Stimulated activated CD8-positive, alpha-beta memory T cell treated with anti-CD3 and anti-CD28 coated beads, Interleukin-2, amount 100 ng/mL, for 1 hour (primary cell): ENCODE measurements at regions not wholly inside any gene's neighbourhood (a gene's known extent, or its start where the extent isn't known, plus 50 kb on each side); places are given as distances from the start of the nearest gene placed in this dataset.

ENCODE experiments used
- DNase-seq, 2 donors: peaks; one replicate each; pipeline ENCODE4 v3.0.0-alpha.2; 2020; ENCODE audit warnings: low read depth in 2 of 2

GRCh38 chr3:106386050-106386449, 517.2 kb upstream of the CBLB start:
- DNase-seq: no peak

GRCh38 chr3:106392915-106393314, 524.1 kb upstream of the CBLB start:
- DNase-seq: no peak

GRCh38 chr3:106397006-106397405, 528.2 kb upstream of the CBLB start:
- no peak for DNase-seq

- no peak for DNase-seq
These were observed 530.2 kb upstream of the CBLB start for GRCh38 chr3:106398891-106399600.

GRCh38 chr3:106399761-106400160, 530.9 kb upstream of the CBLB start:
- DNase-seq: no peak

- DNase-seq: no peak
These were observed 533.1 kb upstream of the CBLB start for GRCh38 chr3:106401666-106402490.

GRCh38 chr3:106403371-106404145, 534.7 kb upstream of the CBLB start:
- no peak for DNase-seq

- no peak for DNase-seq
These were observed 544.9 kb upstream of the CBLB start for GRCh38 chr3:106413683-106414082.

- DNase-seq: no peak
These were observed 551.8 kb upstream of the CBLB start for GRCh38 chr3:106420628-106421027.

GRCh38 chr3:106421426-106421825, 552.6 kb upstream of the CBLB start:
- DNase-seq: no peak

- DNase-seq: no peak
These were observed 553.1 kb upstream of the CBLB start for GRCh38 chr3:106421909-106422308.

GRCh38 chr3:106423321-106424225, 554.8 kb upstream of the CBLB start:
- no peak for DNase-seq

GRCh38 chr3:106425026-106425425, 556.2 kb upstream of the CBLB start:
- DNase-seq: no peak

- DNase-seq: no peak
These were observed 557.1 kb upstream of the CBLB start for GRCh38 chr3:106425916-106426315.

- DNase-seq: no peak
These were observed 559.8 kb upstream of the CBLB start for GRCh38 chr3:106428565-106428994.

GRCh38 chr3:106431721-106432120, 562.9 kb upstream of the CBLB start:
- no peak for DNase-seq

- no peak for DNase-seq
These were observed 567.2 kb upstream of the CBLB start for GRCh38 chr3:106435899-106436453.

GRCh38 chr3:106438887-106439286, 570.1 kb upstream of the CBLB start:
- no peak for DNase-seq

GRCh38 chr3:106440672-106441071, 571.9 kb upstream of the CBLB start:
- no peak for DNase-seq

GRCh38 chr3:106446271-106446670, 577.5 kb upstream of the CBLB start:
- no peak for DNase-seq

GRCh38 chr3:106447723-106448301, 579.0 kb upstream of the CBLB start:
- no peak for DNase-seq
